Neural cell (in vitro differentiated cells): ENCODE measurements at regions not wholly inside any gene's neighbourhood (a gene's known extent, or its start where the extent isn't known, plus 50 kb on each side); places are given as distances from the start of the nearest gene placed in this dataset.

Source experiments
- H2AFZ ChIP-seq: fragments of 200-600, 300-800 bp; sonication (generic), shearing (Covaris generic); 2 replicates; pipeline ENCODE4 v1.6.0; 2014; ENCODE audit warnings: low read depth, mild to moderate bottlenecking, antibody characterized with exemption, low read length, moderate library complexity
- H3F3A ChIP-seq: fragments of 200-600 bp; shearing (Covaris generic); 2 replicates; pipeline ENCODE4 v1.6.1; 2016; ENCODE audit warnings: mild to moderate bottlenecking, moderate library complexity, mixed read lengths, antibody characterized with exemption, low read length; ENCODE audit not compliant: insufficient read depth, poor library complexity, severe bottlenecking
- H3K27ac ChIP-seq: fragments of 200-600, 300-800 bp; sonication (generic), shearing (Covaris generic); 2 replicates; pipeline ENCODE4 v1.5.1; 2014; ENCODE audit warnings: mild to moderate bottlenecking, low read length, moderate library complexity
- H3K27me3 ChIP-seq: fragments of 300-800, 200-600 bp; sonication (generic), shearing (Covaris generic); 2 replicates; pipeline ENCODE4 v1.6.0; 2014; ENCODE audit warnings: mild to moderate bottlenecking, low read depth, low read length, moderate library complexity; ENCODE audit not compliant: insufficient read depth
- H3K36me3 ChIP-seq: fragments of 300-800, 200-600 bp; sonication (generic), shearing (Covaris generic); 2 replicates; pipeline ENCODE4 v1.5.1; 2014; ENCODE audit warnings: mild to moderate bottlenecking, antibody characterized with exemption, low read length, moderate library complexity; ENCODE audit not compliant: insufficient read depth
- H3K4me2 ChIP-seq: fragments of 300-800, 200-600 bp; sonication (generic), shearing (Covaris generic); 2 replicates; pipeline ENCODE4 v1.6.0; 2014; ENCODE audit warnings: mild to moderate bottlenecking, low read length
- H3K4me3 ChIP-seq: fragments of 300-800, 200-600 bp; sonication (generic), shearing (Covaris generic); 2 replicates; pipeline ENCODE4 v1.5.1; 2014; ENCODE audit warnings: mild to moderate bottlenecking, low read length, moderate library complexity
- H3K79me2 ChIP-seq: fragments of 200-600 bp; shearing (Covaris generic); replicated peaks from 2 replicates; pipeline ENCODE4 v1.6.0; 2014; ENCODE audit warnings: mild to moderate bottlenecking, low read length, moderate library complexity; ENCODE audit not compliant: insufficient read depth
- H3K9ac ChIP-seq: fragments of 300-800, 200-600 bp; sonication (generic), shearing (Covaris generic); 2 replicates; pipeline ENCODE4 v1.6.1; 2016; ENCODE audit warnings: mild to moderate bottlenecking, low read length, mixed read lengths
- H3K9me2 ChIP-seq: fragments of 200-600 bp; shearing (Covaris generic); 2 replicates; pipeline ENCODE4 v1.6.1; 2016; ENCODE audit warnings: mild to moderate bottlenecking, low read length, mixed read lengths; ENCODE audit not compliant: insufficient read depth
- H3K9me3 ChIP-seq: fragments of 200-600, 300-800 bp; sonication (generic), shearing (Covaris generic); 2 replicates; pipeline ENCODE4 v1.6.1; 2016; ENCODE audit warnings: mild to moderate bottlenecking, mixed run types, low read length, moderate library complexity, mixed read lengths
- H4K20me1 ChIP-seq: fragments of 200-600 bp; shearing (Covaris generic); 2 replicates; pipeline ENCODE4 v1.6.1; 2016; ENCODE audit warnings: mild to moderate bottlenecking, mixed run types; ENCODE audit not compliant: insufficient read depth
- CTCF ChIP-seq: fragments of 450-650 bp; IDR thresholded peaks from 2 replicates; pipeline ENCODE4 v1.5.1; 2014; ENCODE audit warnings: antibody characterized with exemption, mild to moderate bottlenecking, moderate library complexity; ENCODE audit not compliant: poor library complexity, severe bottlenecking
- EP300 ChIP-seq: fragments of 450-650 bp; conservative IDR thresholded peaks from 2 replicates; pipeline ENCODE4 v1.6.1; 2014; ENCODE audit warnings: antibody characterized with exemption, mild to moderate bottlenecking, moderate library complexity; ENCODE audit not compliant: poor library complexity, severe bottlenecking
- EZH2 ChIP-seq: fragments of 200-600, 300-800 bp; shearing (Covaris generic), sonication (generic); IDR thresholded peaks from 2 replicates; pipeline ENCODE4 v1.6.1; 2014; ENCODE audit warnings: antibody characterized with exemption, low read length, borderline replicate concordance, mild to moderate bottlenecking; ENCODE audit not compliant: insufficient read depth, poor library complexity, severe bottlenecking
- MXI1 ChIP-seq: fragments of 450-650 bp; conservative IDR thresholded peaks from 2 replicates; pipeline ENCODE4 v1.6.1; 2014; ENCODE audit warnings: antibody characterized with exemption, mild to moderate bottlenecking; ENCODE audit not compliant: poor library complexity, severe bottlenecking
- POLR2AphosphoS5 ChIP-seq: IDR thresholded peaks from 2 replicates; pipeline ENCODE4 v1.6.1; 2012
- RAD21 ChIP-seq: fragments of 450-650 bp; conservative IDR thresholded peaks from 2 replicates; pipeline ENCODE4 v1.6.1; 2014; ENCODE audit warnings: antibody characterized with exemption, mild to moderate bottlenecking, moderate library complexity
- SMC3 ChIP-seq: fragments of 450-650 bp; conservative IDR thresholded peaks from 2 replicates; pipeline ENCODE4 v1.6.1; 2014; ENCODE audit warnings: antibody characterized with exemption, mild to moderate bottlenecking, moderate library complexity; ENCODE audit not compliant: poor library complexity
- TAF1 ChIP-seq: IDR thresholded peaks from 2 replicates; pipeline ENCODE4 v1.6.1; 2012; ENCODE audit warnings: low read depth
- TF ChIP-seq, protein P1 (sequence below): IDR thresholded peaks from 2 replicates; pipeline ENCODE4 v1.6.1; 2012; ENCODE audit warnings: borderline replicate concordance

DNA sequence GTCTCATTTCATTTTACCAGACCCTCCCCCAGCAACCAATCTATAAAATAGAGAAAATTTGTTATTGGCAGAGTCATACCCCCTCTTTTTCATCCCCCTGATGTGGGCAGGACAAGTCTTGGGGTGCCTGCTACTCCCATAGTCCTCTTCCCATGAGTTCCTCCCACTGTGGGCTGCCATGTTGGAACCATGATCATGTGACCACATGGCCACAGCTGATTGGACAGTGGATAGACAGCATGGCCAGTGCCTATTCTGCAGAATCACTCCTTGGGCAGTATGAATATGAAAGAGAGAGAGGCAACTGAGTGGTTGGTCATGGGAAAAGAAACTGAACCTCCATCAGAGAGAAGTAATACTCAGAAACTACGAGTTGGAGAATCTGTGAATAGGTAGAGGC is 84.9 kb downstream of the PDCL3 start:
- Histone ChIP-seq H3K4me3 (no peak overlapping the region), H2AFZ (no peak overlapping the region), H3K9ac (no peak overlapping the region), H3K4me2 (no peak overlapping the region), H3K9me2 (no peaks in the 10 kb centered on the region), H3K9me3 (no peaks in the 10 kb centered on the region), H3K27ac (no peak overlapping the region), H3K36me3 (no peaks in the 10 kb centered on the region), H3F3A (no peaks in the 10 kb centered on the region), H3K79me2 (no peaks in the 10 kb centered on the region), H3K27me3 (no peaks in the 10 kb centered on the region), H4K20me1 (no peaks in the 10 kb centered on the region)
- TF ChIP-seq MXI1 (no peak), TAF1 (no peak), SMC3 (no peak), RAD21 (no peak), EZH2 (no peak), CTCF (no peak), EP300 (no peak), POLR2AphosphoS5 (no peak)
- TF ChIP-seq, protein P1, sequence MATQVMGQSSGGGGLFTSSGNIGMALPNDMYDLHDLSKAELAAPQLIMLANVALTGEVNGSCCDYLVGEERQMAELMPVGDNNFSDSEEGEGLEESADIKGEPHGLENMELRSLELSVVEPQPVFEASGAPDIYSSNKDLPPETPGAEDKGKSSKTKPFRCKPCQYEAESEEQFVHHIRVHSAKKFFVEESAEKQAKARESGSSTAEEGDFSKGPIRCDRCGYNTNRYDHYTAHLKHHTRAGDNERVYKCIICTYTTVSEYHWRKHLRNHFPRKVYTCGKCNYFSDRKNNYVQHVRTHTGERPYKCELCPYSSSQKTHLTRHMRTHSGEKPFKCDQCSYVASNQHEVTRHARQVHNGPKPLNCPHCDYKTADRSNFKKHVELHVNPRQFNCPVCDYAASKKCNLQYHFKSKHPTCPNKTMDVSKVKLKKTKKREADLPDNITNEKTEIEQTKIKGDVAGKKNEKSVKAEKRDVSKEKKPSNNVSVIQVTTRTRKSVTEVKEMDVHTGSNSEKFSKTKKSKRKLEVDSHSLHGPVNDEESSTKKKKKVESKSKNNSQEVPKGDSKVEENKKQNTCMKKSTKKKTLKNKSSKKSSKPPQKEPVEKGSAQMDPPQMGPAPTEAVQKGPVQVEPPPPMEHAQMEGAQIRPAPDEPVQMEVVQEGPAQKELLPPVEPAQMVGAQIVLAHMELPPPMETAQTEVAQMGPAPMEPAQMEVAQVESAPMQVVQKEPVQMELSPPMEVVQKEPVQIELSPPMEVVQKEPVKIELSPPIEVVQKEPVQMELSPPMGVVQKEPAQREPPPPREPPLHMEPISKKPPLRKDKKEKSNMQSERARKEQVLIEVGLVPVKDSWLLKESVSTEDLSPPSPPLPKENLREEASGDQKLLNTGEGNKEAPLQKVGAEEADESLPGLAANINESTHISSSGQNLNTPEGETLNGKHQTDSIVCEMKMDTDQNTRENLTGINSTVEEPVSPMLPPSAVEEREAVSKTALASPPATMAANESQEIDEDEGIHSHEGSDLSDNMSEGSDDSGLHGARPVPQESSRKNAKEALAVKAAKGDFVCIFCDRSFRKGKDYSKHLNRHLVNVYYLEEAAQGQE = no peak

GRCh38 chr2:100650151-100650550 is 87.4 kb downstream of the PDCL3 start:
- no peak overlapping the region for H3K27ac ChIP-seq

More at GRCh38 chr2:100650151-100650550, 87.4 kb downstream of the PDCL3 start:
- H4K20me1 ChIP-seq = no peaks in the 10 kb centered on the region
- no peak overlapping the region for H3K4me3 ChIP-seq
- no peaks in the 10 kb centered on the region for H3K9me2 ChIP-seq
- no peak overlapping the region for H3K4me2 ChIP-seq
- H3F3A ChIP-seq = no peaks in the 10 kb centered on the region
- H3K27me3 ChIP-seq = no peaks in the 10 kb centered on the region
- H3K9me3 ChIP-seq = no peaks in the 10 kb centered on the region
- TF ChIP-seq RAD21 (no peak), CTCF (no peak), SMC3 (no peak), MXI1 (no peak), TAF1 (no peak), EP300 (no peak), POLR2AphosphoS5 (no peak), EZH2 (no peak)
- TF ChIP-seq, protein P1 = no peak
- H3K9ac ChIP-seq = no peak overlapping the region
- H3K79me2 ChIP-seq = no peaks in the 10 kb centered on the region
- H2AFZ ChIP-seq = no peak overlapping the region
- no peaks in the 10 kb centered on the region for H3K36me3 ChIP-seq
